ENCODE measurements at regions not wholly inside any gene's neighbourhood (a gene's known extent, or its start where the extent isn't known, plus 50 kb on each side); places are given as distances from the start of the nearest gene placed in this dataset.

GRCh38 chr17:73772107-73772705 is 128.0 kb upstream of the SDK2 start:
- TF ChIP-seq, protein P1, sequence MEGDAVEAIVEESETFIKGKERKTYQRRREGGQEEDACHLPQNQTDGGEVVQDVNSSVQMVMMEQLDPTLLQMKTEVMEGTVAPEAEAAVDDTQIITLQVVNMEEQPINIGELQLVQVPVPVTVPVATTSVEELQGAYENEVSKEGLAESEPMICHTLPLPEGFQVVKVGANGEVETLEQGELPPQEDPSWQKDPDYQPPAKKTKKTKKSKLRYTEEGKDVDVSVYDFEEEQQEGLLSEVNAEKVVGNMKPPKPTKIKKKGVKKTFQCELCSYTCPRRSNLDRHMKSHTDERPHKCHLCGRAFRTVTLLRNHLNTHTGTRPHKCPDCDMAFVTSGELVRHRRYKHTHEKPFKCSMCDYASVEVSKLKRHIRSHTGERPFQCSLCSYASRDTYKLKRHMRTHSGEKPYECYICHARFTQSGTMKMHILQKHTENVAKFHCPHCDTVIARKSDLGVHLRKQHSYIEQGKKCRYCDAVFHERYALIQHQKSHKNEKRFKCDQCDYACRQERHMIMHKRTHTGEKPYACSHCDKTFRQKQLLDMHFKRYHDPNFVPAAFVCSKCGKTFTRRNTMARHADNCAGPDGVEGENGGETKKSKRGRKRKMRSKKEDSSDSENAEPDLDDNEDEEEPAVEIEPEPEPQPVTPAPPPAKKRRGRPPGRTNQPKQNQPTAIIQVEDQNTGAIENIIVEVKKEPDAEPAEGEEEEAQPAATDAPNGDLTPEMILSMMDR (IDR thresholded peaks at IDR 0.05; ENCODE audit: low read length): no peak
- TF ChIP-seq EZH2 (optimal IDR thresholded peaks at IDR 0.05; ENCODE audit: low read depth, low read length): no peak

Measured in MM.1S (cell line).